ENCODE measurements at regions not wholly inside any gene's neighbourhood (a gene's known extent, or its start where the extent isn't known, plus 50 kb on each side); places are given as distances from the start of the nearest gene placed in this dataset.

DNA sequence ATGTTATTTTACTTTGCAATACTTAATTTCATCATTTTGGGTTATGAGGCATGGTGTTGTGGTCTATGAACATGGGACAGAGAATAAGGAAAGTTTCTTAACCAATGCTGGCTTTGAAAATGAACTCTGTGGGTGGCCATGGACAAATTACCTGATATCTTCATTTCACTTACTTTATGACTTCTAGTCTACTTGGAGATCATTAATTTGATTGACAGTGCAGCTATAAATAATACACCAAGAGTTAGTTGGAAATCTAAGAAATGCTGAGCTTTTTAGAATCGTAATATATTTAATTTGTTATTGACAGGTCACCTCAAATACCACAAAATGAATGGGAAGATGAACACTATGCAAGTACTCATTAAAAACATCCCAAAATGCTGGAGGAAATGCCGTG lies 140.4 kb downstream of the CENPW start:
- H3K4me1 ChIP-seq (replicated peaks in 1 of 2) = no peaks in the 10 kb centered on the region
- no peaks in the 10 kb centered on the region for H3K27me3 ChIP-seq
- no peak for TF ChIP-seq POLR2A (IDR thresholded peaks at IDR 0.05)
- TF ChIP-seq, protein P1, sequence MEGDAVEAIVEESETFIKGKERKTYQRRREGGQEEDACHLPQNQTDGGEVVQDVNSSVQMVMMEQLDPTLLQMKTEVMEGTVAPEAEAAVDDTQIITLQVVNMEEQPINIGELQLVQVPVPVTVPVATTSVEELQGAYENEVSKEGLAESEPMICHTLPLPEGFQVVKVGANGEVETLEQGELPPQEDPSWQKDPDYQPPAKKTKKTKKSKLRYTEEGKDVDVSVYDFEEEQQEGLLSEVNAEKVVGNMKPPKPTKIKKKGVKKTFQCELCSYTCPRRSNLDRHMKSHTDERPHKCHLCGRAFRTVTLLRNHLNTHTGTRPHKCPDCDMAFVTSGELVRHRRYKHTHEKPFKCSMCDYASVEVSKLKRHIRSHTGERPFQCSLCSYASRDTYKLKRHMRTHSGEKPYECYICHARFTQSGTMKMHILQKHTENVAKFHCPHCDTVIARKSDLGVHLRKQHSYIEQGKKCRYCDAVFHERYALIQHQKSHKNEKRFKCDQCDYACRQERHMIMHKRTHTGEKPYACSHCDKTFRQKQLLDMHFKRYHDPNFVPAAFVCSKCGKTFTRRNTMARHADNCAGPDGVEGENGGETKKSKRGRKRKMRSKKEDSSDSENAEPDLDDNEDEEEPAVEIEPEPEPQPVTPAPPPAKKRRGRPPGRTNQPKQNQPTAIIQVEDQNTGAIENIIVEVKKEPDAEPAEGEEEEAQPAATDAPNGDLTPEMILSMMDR (IDR thresholded peaks at IDR 0.05) = no peak
- no peak overlapping the region for H3K4me3 ChIP-seq
- 71 to 81% (median 79%) methylated on average over 2 of the region's 2 CpGs for WGBS, 4 donors
- intact Hi-C loops (cut with DNase I) = no loop called here
- DNase-seq = no peak
- no peaks in the 10 kb centered on the region for H3K9me3 ChIP-seq (replicated peaks in 1 of 3)
- H3K36me3 ChIP-seq (replicated peaks in 1 of 2) = no peaks in the 10 kb centered on the region
- no peak overlapping the region for H3K27ac ChIP-seq

DNA sequence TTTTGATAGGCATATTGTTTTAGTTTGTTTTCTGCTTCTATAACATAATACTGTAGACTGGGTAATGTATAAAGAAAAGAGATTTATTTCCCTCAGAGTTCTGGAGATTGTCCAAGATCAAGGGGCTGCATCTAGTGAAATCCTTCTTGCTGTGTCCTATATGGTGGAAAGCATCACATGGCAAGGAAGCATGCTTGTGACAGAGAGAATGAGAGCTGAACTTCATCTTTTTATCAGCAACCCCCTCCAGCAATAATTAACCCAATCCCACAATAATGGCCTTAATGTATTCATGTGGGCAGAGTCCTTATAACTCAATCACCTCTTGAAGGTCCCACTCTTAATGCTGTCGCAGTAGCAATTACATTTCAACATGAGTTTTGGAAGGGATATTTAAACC lies 141.4 kb downstream of the CENPW start:
- 64 to 89% (median 80%) methylated on average over 1 of the region's 1 CpG for WGBS, 4 donors
- Histone ChIP-seq H3K4me3 (no peak overlapping the region), H3K9me3 (replicated peaks in 1 of 3) (no peaks in the 10 kb centered on the region), H3K27me3 (no peaks in the 10 kb centered on the region), H3K4me1 (replicated peaks in 1 of 2) (no peaks in the 10 kb centered on the region), H3K36me3 (replicated peaks in 1 of 2) (no peaks in the 10 kb centered on the region), H3K27ac (no peak overlapping the region)
- TF ChIP-seq POLR2A (IDR thresholded peaks at IDR 0.05) = no peak
- TF ChIP-seq, protein P1 (IDR thresholded peaks at IDR 0.05) = no peak
- no peak for DNase-seq
- intact Hi-C loops (cut with DNase I) = no loop called here

DNA sequence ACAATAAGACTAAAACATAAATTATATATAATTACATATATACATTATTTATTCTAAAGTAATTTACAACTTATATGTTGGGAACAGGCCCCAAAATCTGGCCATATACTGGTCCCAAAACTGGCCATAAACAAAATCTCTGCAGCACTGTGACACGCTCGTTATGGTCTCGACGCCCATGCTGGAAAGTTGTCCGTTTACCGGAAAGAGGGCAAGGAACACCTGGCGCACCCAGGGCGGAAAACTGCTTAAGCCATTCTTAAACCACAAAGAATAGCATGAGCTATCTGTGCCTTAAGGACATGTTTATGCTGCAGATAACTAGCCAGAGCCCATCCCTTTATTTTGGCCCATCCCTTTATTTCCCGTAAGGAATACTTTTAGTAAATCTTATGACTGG lies 164.9 kb downstream of the CENPW start:
- 90 to 95% (median 93%) methylated on average over 9 of the region's 9 CpGs for WGBS, 4 donors
- Histone ChIP-seq H3K4me1 (replicated peaks in 1 of 2) (no peaks in the 10 kb centered on the region), H3K4me3 (no peak overlapping the region), H3K36me3 (replicated peaks in 1 of 2) (no peaks in the 10 kb centered on the region), H3K27me3 (no peaks in the 10 kb centered on the region), H3K9me3 (replicated peaks in 1 of 3) (no peaks in the 10 kb centered on the region), H3K27ac (no peak overlapping the region)
- no peak for DNase-seq
- TF ChIP-seq, protein P1 (IDR thresholded peaks at IDR 0.05) = no peak
- no peak for TF ChIP-seq POLR2A (IDR thresholded peaks at IDR 0.05)
- intact Hi-C loops (cut with DNase I) = no loop called here

DNA sequence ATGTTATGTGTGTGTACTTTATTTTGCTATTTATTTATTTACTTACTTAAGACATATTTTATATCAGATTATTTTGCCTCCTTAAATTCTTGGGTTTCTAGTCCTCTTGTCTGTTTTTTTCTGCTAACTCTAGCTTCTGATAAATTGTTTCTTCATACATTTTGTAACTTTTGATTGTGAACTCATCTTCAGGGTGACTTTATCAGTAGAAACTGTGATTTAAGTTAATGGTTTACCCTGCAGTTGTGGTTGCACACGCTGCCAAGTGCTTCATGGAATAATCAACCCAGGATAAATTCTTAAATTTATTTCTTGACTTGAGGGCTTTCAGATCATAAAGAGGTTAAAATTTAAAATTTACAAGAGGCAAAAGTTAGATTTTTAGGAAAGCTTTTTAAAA lies 173.3 kb downstream of the CENPW start:
- Histone ChIP-seq H3K4me3 (no peak overlapping the region), H3K27ac (no peak overlapping the region), H3K27me3 (no peaks in the 10 kb centered on the region), H3K4me1 (replicated peaks in 1 of 2) (no peaks in the 10 kb centered on the region), H3K9me3 (replicated peaks in 1 of 3) (peaks cover 0 to 5% (median 0%) of the 10 kb centered on the region in 3 donors), H3K36me3 (replicated peaks in 1 of 2) (no peaks in the 10 kb centered on the region)
- DNase-seq = no peak
- TF ChIP-seq, protein P1 (IDR thresholded peaks at IDR 0.05) = no peak
- no peak for TF ChIP-seq POLR2A (IDR thresholded peaks at IDR 0.05)
- 71 to 80% (median 75%) methylated on average over 1 of the region's 1 CpG for WGBS, 4 donors
- intact Hi-C loops (cut with DNase I) = no loop called here
